Coronary artery (tissue), 2 donors: ENCODE measurements at regions not wholly inside any gene's neighbourhood (a gene's known extent, or its start where the extent isn't known, plus 50 kb on each side); places are given as distances from the start of the nearest gene placed in this dataset.

ENCODE experiments used
- DNase-seq: peaks from one replicate; pipeline ENCODE4 v3.0.0-alpha.2; 2017; ENCODE audit warnings: low spot score
- H3K27ac ChIP-seq, 2 donors: fragments of 200-600 bp; sonication (generic); one replicate each; pipeline ENCODE4 v1.5.1; 2016 to 2019
- H3K4me3 ChIP-seq: fragments of 200-600 bp; sonication (generic); 2 replicates; pipeline ENCODE4 v1.5.1; 2016; ENCODE audit warnings: mild to moderate bottlenecking, moderate library complexity
- TF ChIP-seq, protein P1 (sequence below): fragments of 200-600 bp; sonication (generic); IDR thresholded peaks from one replicate; pipeline ENCODE4 v1.5.1; 2019; ENCODE audit warnings: antibody characterized with exemption

GRCh38 chr1:38624336-38625039 is 235.1 kb downstream of the RRAGC start:
- DNase-seq: no peak
- Histone ChIP-seq H3K4me3 (no peak overlapping the region), H3K27ac (no peak overlapping the region)
- TF ChIP-seq, protein P1, sequence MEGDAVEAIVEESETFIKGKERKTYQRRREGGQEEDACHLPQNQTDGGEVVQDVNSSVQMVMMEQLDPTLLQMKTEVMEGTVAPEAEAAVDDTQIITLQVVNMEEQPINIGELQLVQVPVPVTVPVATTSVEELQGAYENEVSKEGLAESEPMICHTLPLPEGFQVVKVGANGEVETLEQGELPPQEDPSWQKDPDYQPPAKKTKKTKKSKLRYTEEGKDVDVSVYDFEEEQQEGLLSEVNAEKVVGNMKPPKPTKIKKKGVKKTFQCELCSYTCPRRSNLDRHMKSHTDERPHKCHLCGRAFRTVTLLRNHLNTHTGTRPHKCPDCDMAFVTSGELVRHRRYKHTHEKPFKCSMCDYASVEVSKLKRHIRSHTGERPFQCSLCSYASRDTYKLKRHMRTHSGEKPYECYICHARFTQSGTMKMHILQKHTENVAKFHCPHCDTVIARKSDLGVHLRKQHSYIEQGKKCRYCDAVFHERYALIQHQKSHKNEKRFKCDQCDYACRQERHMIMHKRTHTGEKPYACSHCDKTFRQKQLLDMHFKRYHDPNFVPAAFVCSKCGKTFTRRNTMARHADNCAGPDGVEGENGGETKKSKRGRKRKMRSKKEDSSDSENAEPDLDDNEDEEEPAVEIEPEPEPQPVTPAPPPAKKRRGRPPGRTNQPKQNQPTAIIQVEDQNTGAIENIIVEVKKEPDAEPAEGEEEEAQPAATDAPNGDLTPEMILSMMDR: no peak

DNA sequence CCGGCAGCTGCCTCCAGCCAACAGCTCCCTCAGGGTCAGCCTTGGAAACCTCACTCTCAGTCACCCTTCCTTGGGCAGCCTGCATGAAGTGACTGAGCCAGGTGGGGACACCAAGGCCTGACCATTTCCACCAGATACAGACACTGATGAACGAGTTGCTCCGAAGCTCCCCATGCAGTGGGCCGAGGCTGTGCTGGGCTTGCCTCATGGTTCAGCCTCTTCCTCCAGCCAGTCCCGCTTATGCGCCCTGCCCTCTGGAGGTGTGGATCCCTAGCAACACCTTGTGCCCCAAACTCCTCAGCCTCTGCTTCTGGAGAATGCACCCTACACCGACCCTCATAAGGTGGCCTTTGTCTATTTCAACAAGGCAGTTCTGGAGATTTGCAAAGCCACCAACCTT is 236.0 kb downstream of the RRAGC start:
- no peak overlapping the region for H3K27ac ChIP-seq
- TF ChIP-seq, protein P1: no peak
- no peak for DNase-seq
- H3K4me3 ChIP-seq: no peak overlapping the region

DNA sequence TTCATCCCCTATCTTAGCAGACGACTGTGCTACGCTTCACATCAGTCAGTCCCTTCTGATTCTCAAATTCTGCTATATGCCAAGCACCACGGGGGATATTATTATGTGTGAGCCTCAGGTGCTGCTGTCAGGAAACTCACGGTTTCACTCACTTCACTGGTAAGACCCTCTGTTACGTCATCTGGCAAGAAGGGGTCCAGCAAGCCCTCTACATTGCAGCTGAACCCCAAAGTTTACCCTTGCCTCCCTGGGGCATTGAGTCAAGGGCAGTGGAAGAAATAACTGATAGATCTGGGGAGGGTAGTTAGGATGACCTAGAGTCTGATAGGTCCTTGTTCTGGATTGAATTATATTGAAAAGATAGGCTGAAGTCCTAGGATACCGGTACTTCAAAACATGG is 237.4 kb downstream of the RRAGC start:
- no peak overlapping the region for H3K27ac ChIP-seq
- no peak for DNase-seq
- H3K4me3 ChIP-seq: no peak overlapping the region
- TF ChIP-seq, protein P1: no peak

GRCh38 chr1:38616846-38617245 is 242.7 kb downstream of the RRAGC start:
- Histone ChIP-seq H3K4me3 (no peak overlapping the region), H3K27ac (no peak overlapping the region)
- TF ChIP-seq, protein P1: no peak
- no peak for DNase-seq

GRCh38 chr1:38615680-38616079 is 243.9 kb downstream of the RRAGC start:
- Histone ChIP-seq H3K4me3 (no peak overlapping the region), H3K27ac (no peak overlapping the region)
- DNase-seq: no peak
- TF ChIP-seq, protein P1: no peak

- TF ChIP-seq, protein P1: no peak
- DNase-seq: no peak
- no peak overlapping the region for H3K4me3 ChIP-seq
- no peak overlapping the region for H3K27ac ChIP-seq
Measured at GRCh38 chr1:38614861-38615260, 244.7 kb downstream of the RRAGC start.

DNA sequence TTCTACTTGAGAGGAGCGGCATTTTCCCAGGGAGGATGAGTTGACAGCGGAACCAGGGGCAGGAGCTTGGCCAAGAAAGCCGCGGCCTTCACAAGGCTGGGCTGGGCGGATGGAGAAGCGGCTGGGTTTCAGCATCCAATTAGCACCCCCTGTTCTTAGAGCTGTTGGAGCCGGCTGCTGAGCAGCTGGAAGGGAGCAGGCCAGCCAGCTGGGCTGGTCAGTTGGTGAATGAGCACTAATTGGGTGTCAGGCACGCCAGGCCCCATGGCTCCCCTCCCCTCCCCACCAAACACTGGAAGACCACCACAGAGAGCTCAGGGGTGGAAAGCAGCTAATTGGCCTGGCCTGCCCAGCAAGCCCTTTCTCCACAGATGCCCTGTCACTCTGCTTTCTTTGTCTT is 245.6 kb downstream of the RRAGC start:
- TF ChIP-seq, protein P1: no peak
- Histone ChIP-seq H3K4me3 (no peak overlapping the region), H3K27ac (no peak overlapping the region)
- DNase-seq: no peak
